Colonic mucosa (tissue), 4 donors: ENCODE measurements at regions not wholly inside any gene's neighbourhood (a gene's known extent, or its start where the extent isn't known, plus 50 kb on each side); places are given as distances from the start of the nearest gene placed in this dataset.
"Not testable (repeated sequence)": the region's sequence is repeated elsewhere in the genome, so short reads cannot be mapped to it uniquely, and the experiment has no call there.

ENCODE experiments used
- DNase-seq: peaks from one replicate; pipeline ENCODE4 v3.0.0-alpha.2; 2020
- H3K27ac ChIP-seq: fragments of 200-600 bp; one replicate; pipeline ENCODE4 v1.8.0; 2021
- H3K27me3 ChIP-seq: fragments of 200-600 bp; one replicate; pipeline ENCODE4 v1.8.0; 2021
- H3K36me3 ChIP-seq: fragments of 200-600 bp; one replicate; pipeline ENCODE4 v1.8.0; 2021
- H3K4me1 ChIP-seq: fragments of 200-600 bp; one replicate; pipeline ENCODE4 v1.8.0; 2021; ENCODE audit warnings: mild to moderate bottlenecking
- H3K4me3 ChIP-seq: fragments of 200-600 bp; one replicate; pipeline ENCODE4 v1.8.0; 2021
- H3K9ac ChIP-seq, 2 donors: one replicate each; pipeline ENCODE4 v1.7.0; 2013; ENCODE audit warnings: control low read depth in 2 of 2, low read depth in 2 of 2, low read length in 2 of 2
- H3K9me3 ChIP-seq: fragments of 200-600 bp; one replicate; pipeline ENCODE4 v1.8.0; 2021
- intact Hi-C: fragments of 100-400 bp; cut with DNase I; formaldehyde crosslinking; loops from one replicate; pipeline ENCODE4 v1.14.1; 2022
- TF ChIP-seq, protein P1 (sequence below): fragments of 200-600 bp; IDR thresholded peaks from one replicate; pipeline ENCODE4 v1.8.0; 2022; ENCODE audit warnings: antibody characterized with exemption, mild to moderate bottlenecking
- donor health status: healthy.
- donor health status: DM: no; HTN: no; CAD: no.
- donor health status: DM: no; HTN: no; CAD: no.

DNA sequence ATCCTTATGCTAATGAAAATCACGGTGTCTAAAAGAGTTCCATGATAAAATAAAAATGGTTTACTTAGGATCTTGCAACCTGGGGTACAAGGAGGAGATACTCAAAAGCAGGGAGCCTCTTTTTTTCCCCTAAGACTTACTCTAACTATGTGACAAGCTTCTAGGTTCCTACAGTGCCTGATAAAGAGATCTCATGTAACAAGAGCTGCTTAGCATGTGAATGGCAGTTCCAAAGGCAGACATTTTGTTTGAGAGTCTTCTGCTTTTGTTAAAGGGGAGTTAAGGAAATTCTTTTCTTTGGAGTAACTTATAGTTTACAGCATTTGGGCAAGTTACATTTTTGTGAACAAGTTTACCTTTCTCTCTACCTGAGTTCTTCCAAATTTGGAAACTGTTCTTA is 945.8 kb upstream of the ADGRB3 start:
- Histone ChIP-seq H3K9ac (no peak overlapping the region), H3K4me1 (no peaks in the 10 kb centered on the region), H3K4me3 (no peak overlapping the region), H3K36me3 (no peaks in the 10 kb centered on the region), H3K27me3 (no peaks in the 10 kb centered on the region), H3K27ac (no peak overlapping the region), H3K9me3 (no peaks in the 10 kb centered on the region)
- no peak for DNase-seq
- intact Hi-C loops = no loop called here
- TF ChIP-seq, protein P1, sequence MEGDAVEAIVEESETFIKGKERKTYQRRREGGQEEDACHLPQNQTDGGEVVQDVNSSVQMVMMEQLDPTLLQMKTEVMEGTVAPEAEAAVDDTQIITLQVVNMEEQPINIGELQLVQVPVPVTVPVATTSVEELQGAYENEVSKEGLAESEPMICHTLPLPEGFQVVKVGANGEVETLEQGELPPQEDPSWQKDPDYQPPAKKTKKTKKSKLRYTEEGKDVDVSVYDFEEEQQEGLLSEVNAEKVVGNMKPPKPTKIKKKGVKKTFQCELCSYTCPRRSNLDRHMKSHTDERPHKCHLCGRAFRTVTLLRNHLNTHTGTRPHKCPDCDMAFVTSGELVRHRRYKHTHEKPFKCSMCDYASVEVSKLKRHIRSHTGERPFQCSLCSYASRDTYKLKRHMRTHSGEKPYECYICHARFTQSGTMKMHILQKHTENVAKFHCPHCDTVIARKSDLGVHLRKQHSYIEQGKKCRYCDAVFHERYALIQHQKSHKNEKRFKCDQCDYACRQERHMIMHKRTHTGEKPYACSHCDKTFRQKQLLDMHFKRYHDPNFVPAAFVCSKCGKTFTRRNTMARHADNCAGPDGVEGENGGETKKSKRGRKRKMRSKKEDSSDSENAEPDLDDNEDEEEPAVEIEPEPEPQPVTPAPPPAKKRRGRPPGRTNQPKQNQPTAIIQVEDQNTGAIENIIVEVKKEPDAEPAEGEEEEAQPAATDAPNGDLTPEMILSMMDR = no peak

DNA sequence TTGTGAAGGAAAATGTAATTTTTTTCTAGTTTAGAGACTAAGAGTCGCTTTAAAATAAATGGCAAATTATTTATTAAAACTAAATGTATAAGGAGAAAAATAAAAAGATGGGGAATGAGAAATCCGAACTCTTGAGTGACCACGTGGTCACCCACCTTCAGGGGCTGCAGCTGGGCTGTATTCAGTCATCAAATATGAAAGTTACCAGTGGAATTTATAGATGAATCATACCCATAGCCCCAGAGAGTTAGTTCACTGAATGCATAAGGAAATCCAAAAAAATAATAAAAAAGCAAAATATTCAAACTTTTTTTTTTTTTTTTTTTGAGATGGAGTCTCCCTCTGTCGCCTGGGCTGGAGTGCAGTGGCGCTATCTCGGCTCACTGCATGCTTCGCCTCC is 947.7 kb upstream of the ADGRB3 start:
- Histone ChIP-seq H3K27me3 (no peaks in the 10 kb centered on the region), H3K9me3 (no peaks in the 10 kb centered on the region), H3K36me3 (no peaks in the 10 kb centered on the region), H3K4me3 (no peak overlapping the region), H3K4me1 (no peaks in the 10 kb centered on the region), H3K9ac (no peak overlapping the region), H3K27ac (no peak overlapping the region)
- TF ChIP-seq, protein P1 = no peak
- DNase-seq = no peak
- intact Hi-C loops = no loop called here

DNA sequence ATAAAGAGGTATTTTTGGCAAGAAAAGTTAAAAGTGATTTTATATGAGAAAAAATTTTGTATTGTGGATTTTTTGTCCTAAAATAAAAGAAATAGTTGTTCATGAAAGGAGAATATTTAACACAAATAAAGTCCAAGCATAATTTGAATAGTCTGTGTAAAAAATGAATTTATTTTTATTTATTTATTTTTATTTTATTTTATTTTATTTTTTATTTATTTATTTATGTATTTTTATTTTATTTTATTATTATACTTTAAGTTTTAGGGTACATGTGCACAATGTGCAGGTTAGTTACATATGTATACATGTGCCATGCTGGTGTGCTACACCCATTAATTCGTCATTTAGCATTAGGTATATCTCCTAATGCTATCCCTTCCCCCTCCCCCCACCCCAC is 948.9 kb upstream of the ADGRB3 start:
- H3K9ac ChIP-seq, H3K4me3 ChIP-seq, H3K36me3 ChIP-seq, H3K9me3 ChIP-seq, H3K4me1 ChIP-seq, DNase-seq, H3K27me3 ChIP-seq, intact Hi-C loops, H3K27ac ChIP-seq: not testable (repeated sequence)

DNA sequence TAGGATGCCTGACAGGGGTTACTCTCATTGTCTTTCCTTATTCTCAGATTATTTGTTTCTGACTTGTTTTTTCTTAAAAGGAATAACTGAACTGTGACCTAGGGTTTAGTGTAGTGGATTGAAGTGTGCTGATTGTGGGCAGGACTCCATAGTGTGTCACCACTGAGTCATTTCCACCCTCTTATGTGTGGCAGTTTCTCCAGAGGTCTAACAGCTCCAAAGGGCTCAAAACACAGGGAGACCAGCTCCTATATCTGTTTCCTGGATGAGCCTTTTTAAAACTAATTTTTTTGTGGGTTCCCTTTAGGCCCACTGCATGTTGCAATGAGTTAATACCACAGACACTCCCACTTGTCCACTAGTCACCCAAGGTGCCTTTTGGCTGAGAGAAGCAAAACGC is 951.1 kb upstream of the ADGRB3 start:
- DNase-seq = no peak
- Histone ChIP-seq H3K9me3 (no peaks in the 10 kb centered on the region), H3K27ac (no peak overlapping the region), H3K27me3 (no peaks in the 10 kb centered on the region), H3K4me3 (no peak overlapping the region), H3K36me3 (no peaks in the 10 kb centered on the region), H3K9ac (no peak overlapping the region), H3K4me1 (no peaks in the 10 kb centered on the region)
- TF ChIP-seq, protein P1 = no peak
- intact Hi-C loops = no loop called here

DNA sequence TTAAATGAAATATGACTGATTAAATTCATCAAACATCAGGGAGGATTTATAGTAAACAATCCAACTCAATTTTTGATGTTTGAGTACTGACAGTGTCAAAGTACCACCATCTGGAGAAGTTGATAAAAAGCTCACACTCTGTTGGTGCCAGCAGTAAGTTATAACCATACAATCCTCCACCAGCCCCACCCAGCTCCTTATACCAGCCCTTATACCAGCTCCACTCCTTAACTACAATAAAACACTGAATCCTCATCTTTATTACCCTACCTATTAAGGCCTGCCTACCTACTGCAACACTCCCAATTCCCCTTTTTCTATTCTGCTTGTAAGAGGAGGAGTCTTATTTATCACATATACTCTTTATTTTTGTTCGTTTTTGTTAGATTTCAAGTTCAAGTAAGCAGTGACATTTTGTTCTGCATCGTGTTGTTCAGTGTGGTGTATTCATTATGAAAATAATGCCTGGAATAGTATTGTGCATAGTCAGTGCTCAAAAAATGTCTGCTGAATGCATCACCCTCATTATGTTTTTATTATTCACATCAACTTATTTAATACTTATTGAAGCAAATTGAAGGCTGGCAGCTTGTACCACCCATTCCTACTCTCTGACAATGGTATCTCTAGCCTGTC is 954.7 kb upstream of the ADGRB3 start:
- Histone ChIP-seq H3K9ac (no peak overlapping the region), H3K4me3 (no peak overlapping the region), H3K9me3 (no peaks in the 10 kb centered on the region), H3K27ac (no peak overlapping the region), H3K4me1 (no peaks in the 10 kb centered on the region), H3K27me3 (no peaks in the 10 kb centered on the region), H3K36me3 (no peaks in the 10 kb centered on the region)
- DNase-seq = peak; percentile 28
- intact Hi-C loops = no loop called here
- TF ChIP-seq, protein P1 = no peak

DNA sequence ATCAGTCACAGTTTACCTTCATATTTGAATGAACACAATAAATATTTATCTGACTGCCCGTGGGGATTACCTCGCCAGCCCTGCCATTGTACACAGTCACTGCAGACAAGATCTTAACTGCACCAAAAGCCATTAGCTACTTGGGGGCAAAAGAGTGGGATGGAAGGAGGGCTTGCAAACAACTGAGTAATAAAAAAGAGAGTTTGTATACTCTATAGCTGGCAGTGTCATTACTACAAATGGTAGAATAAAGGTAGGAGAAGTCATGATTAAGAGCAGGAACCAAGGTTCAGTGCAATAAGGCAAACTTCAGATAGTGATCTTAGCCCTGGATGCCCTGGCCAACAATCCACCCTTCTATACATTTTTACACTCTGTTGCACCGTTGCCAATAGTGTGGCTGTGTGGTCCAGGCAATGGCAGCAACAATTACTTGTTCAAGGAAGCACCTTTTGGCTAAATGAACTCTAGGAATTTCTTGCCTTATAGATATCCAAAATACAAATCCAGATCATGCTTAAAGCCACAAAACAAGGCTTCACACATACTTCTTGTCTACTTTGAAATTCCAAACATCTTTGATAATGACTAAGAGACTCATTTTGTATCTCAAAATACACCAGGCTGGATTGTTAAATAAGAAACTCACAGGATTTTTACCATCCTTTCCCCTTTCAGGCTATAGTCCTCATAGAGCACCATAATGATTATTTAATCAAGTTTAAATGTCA is 955.4 kb upstream of the ADGRB3 start:
- Histone ChIP-seq H3K27ac (no peak overlapping the region), H3K4me3 (no peak overlapping the region), H3K36me3 (no peaks in the 10 kb centered on the region), H3K9me3 (no peaks in the 10 kb centered on the region), H3K27me3 (no peaks in the 10 kb centered on the region), H3K9ac (no peak overlapping the region), H3K4me1 (no peaks in the 10 kb centered on the region)
- intact Hi-C loops = no loop called here
- TF ChIP-seq, protein P1 = no peak
- DNase-seq = no peak
